Left ventricle myocardium inferior (tissue), 1 donor: ENCODE measurements at regions not wholly inside any gene's neighbourhood (a gene's known extent, or its start where the extent isn't known, plus 50 kb on each side); places are given as distances from the start of the nearest gene placed in this dataset.
"Not testable (repeated sequence)": the region's sequence is repeated elsewhere in the genome, so short reads cannot be mapped to it uniquely, and the experiment has no call there.

Experiments used
- DNase-seq: peaks from one replicate; pipeline ENCODE4 v3.0.0-alpha.2; 2020
- H3K27ac ChIP-seq: fragments of 200-600 bp; replicated peaks from 2 replicates; pipeline ENCODE4 v1.8.0; 2021
- H3K27me3 ChIP-seq: fragments of 200-600 bp; 2 replicates; pipeline ENCODE4 v1.8.0; 2021; ENCODE audit warnings: low read depth
- H3K36me3 ChIP-seq: fragments of 200-600 bp; 2 replicates; pipeline ENCODE4 v1.8.0; 2021
- H3K4me1 ChIP-seq: fragments of 200-600 bp; 2 replicates; pipeline ENCODE4 v1.8.0; 2021
- H3K4me3 ChIP-seq: fragments of 200-600 bp; 2 replicates; pipeline ENCODE4 v1.8.0; 2021; ENCODE audit warnings: mild to moderate bottlenecking, moderate library complexity
- H3K9me3 ChIP-seq: fragments of 200-600 bp; replicated peaks from 2 replicates; pipeline ENCODE4 v1.8.0; 2021
- CTCF ChIP-seq: fragments of 200-600 bp; IDR thresholded peaks from 2 replicates; pipeline ENCODE4 v1.8.0; 2021; ENCODE audit warnings: antibody characterized with exemption, mild to moderate bottlenecking, borderline replicate concordance
- intact Hi-C: fragments of 100-400 bp; cut with micrococcal nuclease; formaldehyde crosslinking; loops from one replicate; pipeline ENCODE4 v1.11.0; 2022
- donor health status: DM: no; HTN: yes; CAD: no; lungs with severe emphysema.

DNA sequence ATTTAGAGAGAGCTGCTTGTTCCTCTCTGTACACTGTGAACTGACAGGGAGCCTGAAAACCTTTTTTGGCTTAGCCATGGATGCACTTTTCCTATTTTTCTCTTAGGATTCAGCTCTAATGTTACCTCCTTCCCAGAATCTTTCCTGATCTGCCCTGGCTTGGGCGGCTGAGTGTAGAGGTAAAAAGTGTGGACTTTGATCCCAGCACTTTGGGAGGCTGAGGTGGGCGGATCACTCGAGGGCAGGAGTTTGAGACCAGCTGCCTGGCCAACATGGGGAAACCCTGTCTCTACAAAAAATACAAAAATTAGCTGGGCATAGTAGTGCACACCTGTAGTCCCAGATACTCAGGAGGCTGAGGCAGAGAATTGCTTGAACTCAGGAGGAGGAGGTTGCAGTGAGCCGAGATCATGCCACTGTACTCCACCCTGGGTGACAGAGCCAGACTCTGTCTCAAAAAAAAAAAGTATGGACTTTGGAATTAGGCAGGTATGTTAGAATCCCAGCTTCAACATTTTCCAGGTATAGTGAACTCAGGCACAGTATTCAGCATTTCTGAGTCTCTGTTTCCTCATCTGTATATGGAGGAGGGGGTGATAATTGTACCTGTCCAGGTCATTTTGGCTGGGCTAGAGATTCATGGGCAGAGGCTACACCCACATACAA, 212.5 kb upstream of the EEF2KMT start:
- intact Hi-C loops = no loop called here
- TF ChIP-seq CTCF = no peak

GRCh38 chr16:5305023-5305422, 207.4 kb upstream of the EEF2KMT start:
- Histone ChIP-seq H3K4me1 (no peaks in the 10 kb centered on the region), H3K36me3 (no peaks in the 10 kb centered on the region), H3K4me3 (no peak overlapping the region), H3K27me3 (no peaks in the 10 kb centered on the region), H3K27ac (no peak overlapping the region), H3K9me3 (peaks cover 50% of the 10 kb centered on the region)
- intact Hi-C loops = no loop called here
- DNase-seq = no peak
- TF ChIP-seq CTCF = no peak

More for the DNA sequence above, 212.5 kb upstream of the EEF2KMT start:
- no peak for DNase-seq
- no peak overlapping the region for H3K4me3 ChIP-seq
- H3K9me3 ChIP-seq = peaks cover 14% of the 10 kb centered on the region
- no peak overlapping the region for H3K27ac ChIP-seq
- H3K4me1 ChIP-seq = no peaks in the 10 kb centered on the region
- H3K36me3 ChIP-seq = no peaks in the 10 kb centered on the region
- H3K27me3 ChIP-seq = peaks cover 3% of the 10 kb centered on the region

DNA sequence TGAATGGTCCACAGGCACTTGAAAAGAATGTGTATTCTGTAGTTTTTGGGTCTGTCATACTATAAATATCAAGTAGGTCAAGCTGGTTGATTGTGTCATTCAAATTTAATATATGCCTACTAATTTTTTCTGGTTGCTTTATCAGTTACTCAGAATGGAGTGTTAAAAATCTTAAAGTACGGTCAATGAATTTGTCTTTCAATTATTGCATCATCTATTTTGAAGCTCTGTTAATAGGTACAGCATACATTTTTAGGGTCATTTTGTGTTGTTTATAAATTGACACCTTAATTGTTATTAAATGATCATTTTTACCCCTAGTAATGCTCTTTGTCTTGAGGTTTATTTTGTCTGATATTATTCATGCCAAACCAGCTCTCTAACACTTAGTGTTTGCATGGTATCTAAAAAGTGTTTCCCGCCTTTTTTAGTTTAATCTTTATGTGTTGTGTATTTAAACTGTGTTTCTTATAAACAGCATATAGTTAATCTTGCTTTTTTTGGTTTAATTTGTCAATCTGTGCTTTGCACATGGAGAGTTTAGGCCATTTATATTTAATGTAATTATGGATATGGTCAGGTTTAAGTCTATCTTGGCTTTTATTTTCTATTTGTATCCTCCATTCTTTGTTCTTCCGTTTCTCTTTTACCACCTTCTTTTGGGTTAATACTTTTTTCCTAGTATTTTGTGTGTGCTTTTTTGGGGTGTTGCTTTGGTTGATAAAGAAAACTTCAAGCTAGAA, 204.9 kb upstream of the EEF2KMT start:
- DNase-seq = no peak
- H3K4me3 ChIP-seq = no peak overlapping the region
- intact Hi-C loops = no loop called here
- H3K4me1 ChIP-seq = no peaks in the 10 kb centered on the region
- no peaks in the 10 kb centered on the region for H3K36me3 ChIP-seq
- peaks cover 52% of the 10 kb centered on the region for H3K9me3 ChIP-seq
- H3K27ac ChIP-seq = no peak overlapping the region
- H3K27me3 ChIP-seq = no peaks in the 10 kb centered on the region
- no peak for TF ChIP-seq CTCF

DNA sequence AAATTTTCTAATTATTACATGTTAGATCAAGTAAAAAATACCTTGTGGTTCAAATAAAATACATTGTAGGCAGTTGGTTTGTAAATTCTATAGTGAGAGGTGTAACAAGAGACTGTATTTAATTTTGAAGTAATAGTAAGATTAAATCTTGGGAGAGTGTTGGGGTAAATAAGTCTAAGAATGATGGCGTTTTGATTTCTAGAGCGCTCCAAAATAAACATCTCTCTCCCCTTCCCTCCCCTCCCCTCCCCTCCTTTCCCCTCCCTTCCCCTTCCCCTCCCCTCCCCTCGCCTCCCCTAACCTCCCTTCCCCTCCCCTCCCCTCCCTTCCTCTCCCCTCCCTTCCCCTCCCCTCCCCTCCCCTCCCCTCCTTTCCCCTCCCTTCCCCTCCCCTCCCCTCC, 200.6 kb upstream of the EEF2KMT start:
- intact Hi-C loops = no loop called here
- no peak overlapping the region for H3K27ac ChIP-seq

GRCh38 chr16:5296176-5296575, 198.6 kb upstream of the EEF2KMT start:
- no peaks in the 10 kb centered on the region for H3K4me1 ChIP-seq
- intact Hi-C loops = no loop called here
- no peak for DNase-seq
- H3K9me3 ChIP-seq = peaks cover 14% of the 10 kb centered on the region
- H3K4me3 ChIP-seq = no peak overlapping the region
- no peaks in the 10 kb centered on the region for H3K36me3 ChIP-seq
- TF ChIP-seq CTCF = no peak
- no peak overlapping the region for H3K27ac ChIP-seq
- H3K27me3 ChIP-seq = no peaks in the 10 kb centered on the region

More for the DNA sequence above, 200.6 kb upstream of the EEF2KMT start:
- DNase-seq = no peak
- H3K4me3 ChIP-seq = no peak overlapping the region
- H3K4me1 ChIP-seq = no peaks in the 10 kb centered on the region
- H3K9me3 ChIP-seq = peaks cover 35% of the 10 kb centered on the region
- H3K27me3 ChIP-seq = no peaks in the 10 kb centered on the region
- TF ChIP-seq CTCF = no peak
- H3K36me3 ChIP-seq = no peaks in the 10 kb centered on the region

GRCh38 chr16:5295304-5295703, 197.7 kb upstream of the EEF2KMT start:
- H3K9me3 ChIP-seq = peaks cover 10% of the 10 kb centered on the region
- H3K4me3 ChIP-seq, H3K36me3 ChIP-seq, H3K27ac ChIP-seq, H3K4me1 ChIP-seq, intact Hi-C loops, DNase-seq, H3K27me3 ChIP-seq: not testable (repeated sequence)

GRCh38 chr16:5282152-5282551, 184.6 kb upstream of the EEF2KMT start:
- H3K36me3 ChIP-seq, H3K27me3 ChIP-seq, H3K4me3 ChIP-seq, intact Hi-C loops, H3K4me1 ChIP-seq, DNase-seq, H3K27ac ChIP-seq: not testable (repeated sequence)
- peaks cover 85% of the 10 kb centered on the region for H3K9me3 ChIP-seq
